Activated CD4-positive, alpha-beta memory T cell treated with anti-CD3 and anti-CD28 coated beads, Interleukin-2, amount 10 ng/mL, durations not matched to agents 7 days and 5 days (primary cell): ENCODE measurements at regions not wholly inside any gene's neighbourhood (a gene's known extent, or its start where the extent isn't known, plus 50 kb on each side); places are given as distances from the start of the nearest gene placed in this dataset.

Experiments used
- CTCF ChIA-PET: fragments of 350-600 bp; sonication (Branson Sonifier 250); formaldehyde crosslinking; loops from one replicate; lab custom pipeline; 2021; ENCODE audit warnings: antibody characterized with exemption, inconsistent platforms; lab: Charles Lee
- POLR2A ChIA-PET: fragments of 350-600 bp; sonication (Branson Sonifier 250); formaldehyde crosslinking; loops from one replicate; lab custom pipeline; 2021; ENCODE audit warnings: antibody characterized with exemption; lab: Charles Lee
- DNase-seq: peaks from one replicate; pipeline ENCODE4 v3.0.0-alpha.2; 2020
- H3K27ac Mint-ChIP-seq: one replicate; pipeline ENCODE4 v1.8.0; 2021; ENCODE audit warnings: mild to moderate bottlenecking, mixed read lengths
- H3K27me3 Mint-ChIP-seq: one replicate; pipeline ENCODE4 v1.8.0; 2021; ENCODE audit warnings: mixed read lengths
- H3K36me3 Mint-ChIP-seq: one replicate; pipeline ENCODE4 v1.8.0; 2021; ENCODE audit warnings: low read depth, mixed read lengths
- H3K4me1 Mint-ChIP-seq: one replicate; pipeline ENCODE4 v1.8.0; 2021; ENCODE audit warnings: mixed read lengths
- H3K4me3 Mint-ChIP-seq: one replicate; pipeline ENCODE4 v1.8.0; 2021; ENCODE audit warnings: mild to moderate bottlenecking, mixed read lengths
- H3K9me3 Mint-ChIP-seq: one replicate; pipeline ENCODE4 v1.8.0; 2021; ENCODE audit warnings: mixed read lengths

DNA sequence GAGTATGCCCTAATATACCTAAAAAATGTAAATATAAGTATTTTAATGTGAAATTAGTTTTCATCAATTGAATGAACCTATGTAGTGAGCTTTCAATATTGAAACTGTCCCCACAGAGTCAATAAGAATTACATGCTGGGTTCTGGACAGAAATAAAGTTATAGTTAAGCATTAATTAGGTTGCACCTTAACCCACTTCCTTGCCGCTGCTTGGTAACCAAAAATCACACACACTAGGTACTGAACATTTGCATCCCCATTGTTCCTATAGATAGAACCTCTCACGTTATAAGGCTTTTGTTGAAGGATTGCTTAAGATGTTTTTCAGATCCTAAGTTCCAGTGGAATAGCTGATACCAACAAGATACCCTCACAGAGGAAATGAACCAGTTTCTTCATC, 237.1 kb upstream of the OPRM1 start:
- Mint-ChIP-seq H3K9me3 (no peaks in the 10 kb centered on the region), H3K4me3 (no peak overlapping the region), H3K4me1 (no peaks in the 10 kb centered on the region), H3K27me3 (no peaks in the 10 kb centered on the region), H3K27ac (no peak overlapping the region), H3K36me3 (no peaks in the 10 kb centered on the region)
- ChIA-PET POLR2A (no interaction called here), CTCF (no interaction called here)
- no peak for DNase-seq

DNA sequence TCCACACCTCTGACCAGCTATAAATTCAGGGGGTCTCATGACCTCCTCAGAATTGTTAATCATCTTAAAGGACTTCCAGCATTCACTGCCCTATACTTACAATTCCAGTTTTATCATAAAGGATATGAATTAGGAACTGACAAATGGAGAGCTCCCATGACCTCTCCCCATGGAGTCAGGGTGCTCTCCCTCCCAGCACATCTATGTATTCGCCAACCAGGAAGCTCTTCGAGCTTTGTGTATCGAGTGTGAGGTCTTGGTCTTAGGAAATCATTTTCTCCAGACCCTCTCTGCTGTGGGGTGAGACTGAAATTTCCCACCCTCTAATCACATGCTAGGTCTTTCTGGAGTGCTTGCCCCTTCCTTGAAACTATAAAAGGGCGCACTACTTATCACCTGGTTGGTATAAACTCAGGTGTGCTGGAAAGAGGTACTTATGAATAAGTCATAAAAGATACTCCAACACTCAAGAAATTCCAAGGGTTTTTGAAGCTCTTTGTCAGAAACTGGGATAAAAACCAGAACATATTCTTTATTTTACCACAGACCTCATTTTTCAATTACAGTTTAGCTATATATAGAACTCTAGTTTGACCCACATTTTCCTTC, 238.4 kb upstream of the OPRM1 start:
- no peaks in the 10 kb centered on the region for H3K27me3 Mint-ChIP-seq
- ChIA-PET POLR2A (no interaction called here), CTCF (no interaction called here)
- no peaks in the 10 kb centered on the region for H3K36me3 Mint-ChIP-seq
- H3K27ac Mint-ChIP-seq = no peak overlapping the region
- no peaks in the 10 kb centered on the region for H3K4me1 Mint-ChIP-seq
- no peaks in the 10 kb centered on the region for H3K9me3 Mint-ChIP-seq
- DNase-seq = no peak
- no peak overlapping the region for H3K4me3 Mint-ChIP-seq

- no peaks in the 10 kb centered on the region for H3K36me3 Mint-ChIP-seq
- no peaks in the 10 kb centered on the region for H3K4me1 Mint-ChIP-seq
- no peak overlapping the region for H3K4me3 Mint-ChIP-seq
- no peak overlapping the region for H3K27ac Mint-ChIP-seq
- no peaks in the 10 kb centered on the region for H3K27me3 Mint-ChIP-seq
- DNase-seq = no peak
- H3K9me3 Mint-ChIP-seq = peaks cover 2% of the 10 kb centered on the region
- CTCF ChIA-PET = no interaction called here
- POLR2A ChIA-PET = no interaction called here
Measured at GRCh38 chr6:153790876-153791473, 248.1 kb upstream of the OPRM1 start.

- DNase-seq = no peak
- no peak overlapping the region for H3K27ac Mint-ChIP-seq
- peaks cover 2% of the 10 kb centered on the region for H3K9me3 Mint-ChIP-seq
- CTCF ChIA-PET = no interaction called here
- POLR2A ChIA-PET = no interaction called here
- H3K4me3 Mint-ChIP-seq = no peak overlapping the region
- no peaks in the 10 kb centered on the region for H3K36me3 Mint-ChIP-seq
- no peaks in the 10 kb centered on the region for H3K27me3 Mint-ChIP-seq
- no peaks in the 10 kb centered on the region for H3K4me1 Mint-ChIP-seq
Measured at GRCh38 chr6:153790048-153790447, 249.0 kb upstream of the OPRM1 start.

- H3K9me3 Mint-ChIP-seq = peaks cover 2% of the 10 kb centered on the region
- no peak overlapping the region for H3K27ac Mint-ChIP-seq
- H3K27me3 Mint-ChIP-seq = no peaks in the 10 kb centered on the region
- POLR2A ChIA-PET = no interaction called here
- H3K4me1 Mint-ChIP-seq = no peaks in the 10 kb centered on the region
- CTCF ChIA-PET = no interaction called here
- no peak overlapping the region for H3K4me3 Mint-ChIP-seq
- no peak for DNase-seq
- H3K36me3 Mint-ChIP-seq = no peaks in the 10 kb centered on the region
Measured at GRCh38 chr6:153787341-153787606, 251.8 kb upstream of the OPRM1 start.

DNA sequence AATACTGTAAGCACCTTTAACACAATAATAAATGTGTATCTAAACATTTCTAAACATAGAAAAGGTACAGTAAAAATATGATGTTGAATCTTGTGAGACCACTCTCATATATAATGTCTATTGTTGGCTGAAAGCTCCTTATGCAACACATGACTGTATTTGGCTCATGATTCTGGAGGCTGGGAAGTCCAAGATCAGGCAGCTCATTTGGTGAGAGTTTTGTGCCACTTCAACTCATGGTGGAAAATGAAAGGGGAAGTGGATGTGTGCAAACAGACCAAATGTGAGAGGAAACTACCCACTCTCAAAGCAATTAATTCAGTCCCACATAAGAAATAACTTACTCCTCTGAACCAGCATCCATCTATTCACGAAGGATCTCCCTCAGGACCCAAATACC, 257.7 kb upstream of the OPRM1 start:
- POLR2A ChIA-PET = no interaction called here
- CTCF ChIA-PET = no interaction called here
- Mint-ChIP-seq H3K36me3 (no peaks in the 10 kb centered on the region), H3K4me3 (no peak overlapping the region), H3K27me3 (no peaks in the 10 kb centered on the region), H3K4me1 (no peaks in the 10 kb centered on the region), H3K9me3 (no peaks in the 10 kb centered on the region), H3K27ac (no peak overlapping the region)
- DNase-seq = no peak

- no peaks in the 10 kb centered on the region for H3K36me3 Mint-ChIP-seq
- no peak overlapping the region for H3K27ac Mint-ChIP-seq
- no peaks in the 10 kb centered on the region for H3K27me3 Mint-ChIP-seq
- POLR2A ChIA-PET = no interaction called here
- no peaks in the 10 kb centered on the region for H3K4me1 Mint-ChIP-seq
- no peak overlapping the region for H3K4me3 Mint-ChIP-seq
- no peak for DNase-seq
- CTCF ChIA-PET = no interaction called here
- H3K9me3 Mint-ChIP-seq = no peaks in the 10 kb centered on the region
Measured at GRCh38 chr6:153780011-153780410, 259.0 kb upstream of the OPRM1 start.

DNA sequence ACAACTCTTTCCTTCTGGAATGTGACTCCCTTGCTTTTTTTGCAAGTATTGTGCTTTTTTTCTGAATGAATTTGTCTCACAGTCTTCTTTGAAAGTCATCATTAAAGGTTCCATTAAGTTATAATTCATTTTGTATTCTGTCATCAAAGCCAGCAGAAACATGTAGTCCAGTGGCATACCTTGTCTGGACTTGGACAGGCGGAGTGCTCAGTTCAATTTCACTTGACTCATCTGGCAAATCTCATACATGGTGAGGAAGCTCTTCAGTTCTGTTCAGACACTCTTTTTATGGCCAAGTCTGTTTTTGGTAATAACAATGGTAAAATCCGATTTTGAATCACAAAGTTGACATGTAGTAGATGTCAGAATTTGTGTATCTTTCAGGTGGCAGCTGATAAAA, 260.8 kb upstream of the OPRM1 start:
- no peaks in the 10 kb centered on the region for H3K36me3 Mint-ChIP-seq
- POLR2A ChIA-PET = no interaction called here
- H3K27ac Mint-ChIP-seq = no peak overlapping the region
- no peak overlapping the region for H3K4me3 Mint-ChIP-seq
- H3K27me3 Mint-ChIP-seq = no peaks in the 10 kb centered on the region
- H3K4me1 Mint-ChIP-seq = no peaks in the 10 kb centered on the region
- no peaks in the 10 kb centered on the region for H3K9me3 Mint-ChIP-seq
- DNase-seq = no peak
- CTCF ChIA-PET = no interaction called here

DNA sequence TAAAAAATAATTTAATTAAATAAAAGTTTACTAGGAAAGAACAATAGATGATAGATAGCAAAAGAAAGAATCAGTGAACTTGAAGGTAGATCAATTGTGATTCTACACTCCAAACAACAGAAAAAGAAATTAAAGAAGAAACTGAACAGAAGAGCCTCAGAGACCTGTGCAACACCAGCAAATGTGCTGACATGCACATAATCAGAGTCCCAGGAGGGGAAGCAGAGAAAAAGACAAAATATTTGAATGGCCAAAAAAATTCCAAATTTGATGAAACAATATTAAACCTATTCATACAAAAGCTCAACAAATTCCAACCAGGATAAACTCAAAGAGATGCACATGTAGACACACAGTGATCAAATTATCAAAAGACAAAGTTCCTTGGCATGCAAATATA, 267.5 kb upstream of the OPRM1 start:
- ChIA-PET POLR2A (no interaction called here), CTCF (no interaction called here)
- Mint-ChIP-seq H3K4me1 (no peaks in the 10 kb centered on the region), H3K36me3 (no peaks in the 10 kb centered on the region), H3K4me3 (no peak overlapping the region), H3K9me3 (no peaks in the 10 kb centered on the region), H3K27ac (no peak overlapping the region), H3K27me3 (no peaks in the 10 kb centered on the region)
- DNase-seq = no peak

DNA sequence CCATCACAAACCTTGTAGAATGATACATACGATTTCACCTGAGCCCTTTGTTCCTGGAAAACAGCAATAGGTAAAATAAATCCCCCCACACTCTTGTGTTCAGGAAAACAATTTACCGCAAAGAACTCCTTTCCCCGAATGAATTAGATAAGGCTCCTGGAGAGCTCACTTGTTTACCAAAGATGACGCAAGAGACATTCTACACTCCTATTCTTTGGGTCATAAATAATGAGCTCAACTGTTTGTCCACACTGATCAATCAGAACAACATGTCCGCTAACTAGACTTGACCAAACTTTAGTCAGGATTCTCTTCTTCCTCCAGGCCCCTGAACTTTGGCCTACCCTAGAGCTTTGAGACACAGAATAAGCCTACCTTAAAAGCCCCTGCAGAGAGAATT, 271.9 kb upstream of the OPRM1 start:
- Mint-ChIP-seq H3K36me3 (no peaks in the 10 kb centered on the region), H3K9me3 (no peaks in the 10 kb centered on the region), H3K27ac (no peak overlapping the region), H3K4me3 (no peak overlapping the region), H3K27me3 (no peaks in the 10 kb centered on the region), H3K4me1 (no peaks in the 10 kb centered on the region)
- ChIA-PET CTCF (no interaction called here), POLR2A (no interaction called here)
- no peak for DNase-seq

- Mint-ChIP-seq H3K4me1 (no peaks in the 10 kb centered on the region), H3K27me3 (no peaks in the 10 kb centered on the region)
- CTCF ChIA-PET = no interaction called here
Measured at GRCh38 chr6:153758516-153758915, 280.5 kb upstream of the OPRM1 start.

DNA sequence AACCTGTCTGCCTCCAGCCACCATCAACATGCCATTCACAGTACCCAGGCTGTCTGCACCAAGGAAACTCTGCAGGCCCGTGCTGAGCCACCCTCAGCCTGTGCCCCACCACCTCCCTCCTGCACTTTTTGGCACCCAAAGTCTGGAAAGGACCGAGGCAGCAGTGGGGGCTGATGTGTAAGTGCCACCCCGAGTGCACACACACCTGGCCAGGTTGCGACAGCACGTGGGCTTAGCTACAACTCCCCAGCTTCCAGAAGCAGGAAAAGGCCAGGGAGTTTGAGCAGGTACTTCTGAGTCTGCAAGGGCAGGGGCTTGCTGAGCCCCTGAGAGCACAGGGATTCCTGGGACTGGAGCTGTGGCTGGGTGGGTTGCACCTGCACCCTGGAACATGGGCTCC, 303.3 kb upstream of the OPRM1 start:
- ChIA-PET CTCF (no interaction called here), POLR2A (no interaction called here)
- Mint-ChIP-seq H3K27me3 (no peaks in the 10 kb centered on the region), H3K4me3 (no peak overlapping the region), H3K27ac (no peak overlapping the region), H3K4me1 (no peaks in the 10 kb centered on the region), H3K36me3 (no peaks in the 10 kb centered on the region), H3K9me3 (peaks cover 3% of the 10 kb centered on the region)
- no peak for DNase-seq

More at GRCh38 chr6:153758516-153758915, 280.5 kb upstream of the OPRM1 start:
- no peaks in the 10 kb centered on the region for H3K36me3 Mint-ChIP-seq
- no peak overlapping the region for H3K27ac Mint-ChIP-seq
- H3K9me3 Mint-ChIP-seq = no peaks in the 10 kb centered on the region
- POLR2A ChIA-PET = no interaction called here
- DNase-seq = no peak
- no peak overlapping the region for H3K4me3 Mint-ChIP-seq

GRCh38 chr6:153729189-153729588, 309.9 kb upstream of the OPRM1 start:
- no peaks in the 10 kb centered on the region for H3K36me3 Mint-ChIP-seq
- CTCF ChIA-PET = no interaction called here
- H3K27me3 Mint-ChIP-seq = no peaks in the 10 kb centered on the region
- no peak overlapping the region for H3K27ac Mint-ChIP-seq
- no peak for DNase-seq
- no peaks in the 10 kb centered on the region for H3K9me3 Mint-ChIP-seq
- H3K4me3 Mint-ChIP-seq = no peak overlapping the region
- POLR2A ChIA-PET = no interaction called here
- no peaks in the 10 kb centered on the region for H3K4me1 Mint-ChIP-seq

- POLR2A ChIA-PET = no interaction called here
- no peaks in the 10 kb centered on the region for H3K27me3 Mint-ChIP-seq
- CTCF ChIA-PET = interaction anchor here (0.5 kb wide), 1 partner anchor 186 kb away, joined by 3 read pairs; no protein-coding TSS in a partner anchor
- H3K27ac Mint-ChIP-seq = no peak overlapping the region
- no peaks in the 10 kb centered on the region for H3K36me3 Mint-ChIP-seq
- no peaks in the 10 kb centered on the region for H3K4me1 Mint-ChIP-seq
- no peaks in the 10 kb centered on the region for H3K9me3 Mint-ChIP-seq
- H3K4me3 Mint-ChIP-seq = no peak overlapping the region
- DNase-seq = no peak
Measured at GRCh38 chr6:153727885-153728284, 311.2 kb upstream of the OPRM1 start.
